Peyer's patch (tissue), 4 donors: ENCODE measurements at regions not wholly inside any gene's neighbourhood (a gene's known extent, or its start where the extent isn't known, plus 50 kb on each side); places are given as distances from the start of the nearest gene placed in this dataset.

ENCODE experiments used
- DNase-seq, 3 donors: peaks; one replicate each; pipeline ENCODE4 v3.0.0-alpha.2; 2017 to 2019
- H3K27ac ChIP-seq, 4 donors: fragments of 200-600 bp; sonication (generic); one replicate each; pipeline ENCODE4 v1.5.1; 2016 to 2019
- H3K27me3 ChIP-seq, 2 donors: fragments of 200-600 bp; sonication (generic); one replicate each; pipeline ENCODE4 v1.5.1; 2019
- H3K36me3 ChIP-seq, 3 donors: fragments of 200-600 bp; sonication (generic); one replicate each; pipeline ENCODE4 v1.5.1; 2016 to 2019
- H3K4me1 ChIP-seq, 4 donors: fragments of 200-600 bp; sonication (generic); one replicate each; pipeline ENCODE4 v1.5.1; 2016 to 2019
- H3K4me3 ChIP-seq, 4 donors: fragments of 200-600 bp; sonication (generic); 1 replicate in 3 of 4; 2 replicates in 1 of 4; pipeline ENCODE4 v1.5.1; 2016 to 2019; ENCODE audit warnings: mild to moderate bottlenecking in 1 of 4
- H3K9me3 ChIP-seq, 4 donors: fragments of 200-600 bp; sonication (generic); one replicate each; pipeline ENCODE4 v1.5.1; 2016 to 2019; ENCODE audit warnings: mild to moderate bottlenecking in 1 of 4
- POLR2A ChIP-seq, 2 donors: fragments of 450-650 bp; IDR thresholded peaks; one replicate each; pipeline ENCODE4 v1.5.1; 2017; ENCODE audit warnings: antibody characterized with exemption in 2 of 2, mild to moderate bottlenecking in 2 of 2, moderate library complexity in 2 of 2
- TF ChIP-seq, protein P1 (sequence below), 6 experiments: fragments of 450-650 bp in 4 of 6; fragments of 200-600 bp in 2 of 6; sonication (generic) in 1 of 6; IDR thresholded peaks; one replicate each; pipeline ENCODE4 v1.5.1; 2017 to 2019; ENCODE audit warnings: antibody characterized with exemption in 6 of 6, mild to moderate bottlenecking in 3 of 6, moderate library complexity in 1 of 6

DNA sequence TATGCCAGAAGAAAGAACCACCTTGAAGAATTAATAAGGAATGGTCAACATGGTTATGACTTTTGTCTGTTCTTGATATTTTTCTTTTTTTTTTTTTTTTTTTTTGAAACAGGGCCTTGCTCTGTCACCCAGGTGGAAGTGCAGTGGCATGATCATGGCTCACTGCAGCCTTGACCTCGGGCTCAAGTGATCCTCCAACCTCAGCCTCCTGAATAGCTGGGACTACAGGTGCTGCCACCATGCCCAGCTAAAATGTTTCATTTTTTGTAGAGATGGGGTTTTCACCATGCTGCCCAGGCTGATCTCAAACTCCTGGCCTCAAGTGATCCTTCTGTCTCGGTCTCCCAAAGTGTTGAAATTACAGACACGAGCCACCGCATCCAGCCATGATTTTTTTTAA, 53.4 kb upstream of the ACSL3 start:
- no peaks in the 10 kb centered on the region for H3K4me1 ChIP-seq
- no peak for TF ChIP-seq POLR2A (IDR thresholded peaks at IDR 0.05)
- TF ChIP-seq, protein P1, sequence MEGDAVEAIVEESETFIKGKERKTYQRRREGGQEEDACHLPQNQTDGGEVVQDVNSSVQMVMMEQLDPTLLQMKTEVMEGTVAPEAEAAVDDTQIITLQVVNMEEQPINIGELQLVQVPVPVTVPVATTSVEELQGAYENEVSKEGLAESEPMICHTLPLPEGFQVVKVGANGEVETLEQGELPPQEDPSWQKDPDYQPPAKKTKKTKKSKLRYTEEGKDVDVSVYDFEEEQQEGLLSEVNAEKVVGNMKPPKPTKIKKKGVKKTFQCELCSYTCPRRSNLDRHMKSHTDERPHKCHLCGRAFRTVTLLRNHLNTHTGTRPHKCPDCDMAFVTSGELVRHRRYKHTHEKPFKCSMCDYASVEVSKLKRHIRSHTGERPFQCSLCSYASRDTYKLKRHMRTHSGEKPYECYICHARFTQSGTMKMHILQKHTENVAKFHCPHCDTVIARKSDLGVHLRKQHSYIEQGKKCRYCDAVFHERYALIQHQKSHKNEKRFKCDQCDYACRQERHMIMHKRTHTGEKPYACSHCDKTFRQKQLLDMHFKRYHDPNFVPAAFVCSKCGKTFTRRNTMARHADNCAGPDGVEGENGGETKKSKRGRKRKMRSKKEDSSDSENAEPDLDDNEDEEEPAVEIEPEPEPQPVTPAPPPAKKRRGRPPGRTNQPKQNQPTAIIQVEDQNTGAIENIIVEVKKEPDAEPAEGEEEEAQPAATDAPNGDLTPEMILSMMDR (IDR thresholded peaks at IDR 0.05): no peak
- H3K27me3 ChIP-seq: no peaks in the 10 kb centered on the region
- H3K27ac ChIP-seq: no peak overlapping the region
- no peak for DNase-seq
- no peaks in the 10 kb centered on the region for H3K9me3 ChIP-seq
- no peaks in the 10 kb centered on the region for H3K36me3 ChIP-seq
- no peak overlapping the region for H3K4me3 ChIP-seq

- Histone ChIP-seq H3K4me3 (no peak overlapping the region), H3K4me1 (no peaks in the 10 kb centered on the region), H3K9me3 (no peaks in the 10 kb centered on the region), H3K36me3 (no peaks in the 10 kb centered on the region), H3K27ac (no peak overlapping the region), H3K27me3 (no peaks in the 10 kb centered on the region)
- no peak for TF ChIP-seq POLR2A (IDR thresholded peaks at IDR 0.05)
- TF ChIP-seq, protein P1 (IDR thresholded peaks at IDR 0.05): no peak
- DNase-seq: no peak
Observed at GRCh38 chr2:222809582-222809981, 51.3 kb upstream of the ACSL3 start.

- H3K27me3 ChIP-seq: no peaks in the 10 kb centered on the region
- no peak for DNase-seq
- no peak overlapping the region for H3K4me3 ChIP-seq
- H3K36me3 ChIP-seq: no peaks in the 10 kb centered on the region
- H3K27ac ChIP-seq: no peak overlapping the region
- TF ChIP-seq POLR2A (IDR thresholded peaks at IDR 0.05): no peak
- TF ChIP-seq, protein P1 (IDR thresholded peaks at IDR 0.05): no peak
- H3K4me1 ChIP-seq: no peaks in the 10 kb centered on the region
- no peaks in the 10 kb centered on the region for H3K9me3 ChIP-seq
Observed at GRCh38 chr2:222810044-222810443, 50.8 kb upstream of the ACSL3 start.
